Right lobe of liver (tissue), 4 donors: ENCODE measurements at regions not wholly inside any gene's neighbourhood (a gene's known extent, or its start where the extent isn't known, plus 50 kb on each side); places are given as distances from the start of the nearest gene placed in this dataset.

ENCODE experiments used
- POLR2A ChIP-seq: fragments of 450-650 bp; IDR thresholded peaks from one replicate; pipeline ENCODE4 v1.6.1; 2017; ENCODE audit warnings: antibody characterized with exemption, mild to moderate bottlenecking
- TF ChIP-seq, protein P1 (sequence below), 4 donors: fragments of 200-600 bp in 3 of 4; fragments of 450-650 bp in 1 of 4; IDR thresholded peaks; one replicate each; pipeline versions ENCODE4 v1.5.1 to v1.8.0; 2016 to 2022; ENCODE audit warnings: antibody characterized with exemption in 4 of 4, mild to moderate bottlenecking in 2 of 4
- donor health status: DM: no; HTN: no; CAD: no.
- donor health status: DM: no; HTN: no; CAD: no.
- donor health status: DM: no; HTN: yes; CAD: no.

DNA sequence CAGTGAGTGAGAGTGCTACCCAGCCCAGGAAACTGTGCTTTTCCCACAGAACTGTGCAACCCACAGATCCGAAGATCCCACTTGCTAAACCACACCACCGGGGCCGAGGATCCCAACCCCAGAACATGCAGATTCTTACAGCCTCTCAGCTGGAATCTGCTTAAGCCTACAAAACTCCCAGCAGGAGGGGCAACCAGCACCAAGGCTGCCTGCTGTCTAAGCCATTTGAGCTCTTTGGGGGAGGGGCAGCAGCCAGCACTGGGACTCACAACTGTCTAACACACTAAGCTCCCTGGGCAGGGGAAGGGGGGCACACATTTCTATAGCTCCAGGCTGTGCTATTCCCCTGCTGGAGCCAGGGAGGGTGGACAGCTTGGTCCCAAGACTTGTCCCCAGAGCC, 529.9 kb downstream of the XPNPEP1 start:
- TF ChIP-seq, protein P1, sequence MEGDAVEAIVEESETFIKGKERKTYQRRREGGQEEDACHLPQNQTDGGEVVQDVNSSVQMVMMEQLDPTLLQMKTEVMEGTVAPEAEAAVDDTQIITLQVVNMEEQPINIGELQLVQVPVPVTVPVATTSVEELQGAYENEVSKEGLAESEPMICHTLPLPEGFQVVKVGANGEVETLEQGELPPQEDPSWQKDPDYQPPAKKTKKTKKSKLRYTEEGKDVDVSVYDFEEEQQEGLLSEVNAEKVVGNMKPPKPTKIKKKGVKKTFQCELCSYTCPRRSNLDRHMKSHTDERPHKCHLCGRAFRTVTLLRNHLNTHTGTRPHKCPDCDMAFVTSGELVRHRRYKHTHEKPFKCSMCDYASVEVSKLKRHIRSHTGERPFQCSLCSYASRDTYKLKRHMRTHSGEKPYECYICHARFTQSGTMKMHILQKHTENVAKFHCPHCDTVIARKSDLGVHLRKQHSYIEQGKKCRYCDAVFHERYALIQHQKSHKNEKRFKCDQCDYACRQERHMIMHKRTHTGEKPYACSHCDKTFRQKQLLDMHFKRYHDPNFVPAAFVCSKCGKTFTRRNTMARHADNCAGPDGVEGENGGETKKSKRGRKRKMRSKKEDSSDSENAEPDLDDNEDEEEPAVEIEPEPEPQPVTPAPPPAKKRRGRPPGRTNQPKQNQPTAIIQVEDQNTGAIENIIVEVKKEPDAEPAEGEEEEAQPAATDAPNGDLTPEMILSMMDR (IDR thresholded peaks at IDR 0.05): no peak
- TF ChIP-seq POLR2A: no peak
